ENCODE measurements at regions not wholly inside any gene's neighbourhood (a gene's known extent, or its start where the extent isn't known, plus 50 kb on each side); places are given as distances from the start of the nearest gene placed in this dataset.
"Not testable (repeated sequence)": the region's sequence is repeated elsewhere in the genome, so short reads cannot be mapped to it uniquely, and the experiment has no call there.

- H2BK5ac ChIP-seq (ENCODE audit: low read depth, low read length, poor library complexity, severe bottlenecking); H3K4me1 ChIP-seq (ENCODE audit: control insufficient read depth, insufficient read depth, low read length); H3K56ac ChIP-seq (ENCODE audit: extremely low read depth, insufficient read depth, low read length); H2BK20ac ChIP-seq (ENCODE audit: low read depth, low read length); H4K91ac ChIP-seq (ENCODE audit: insufficient read depth, low read depth, low read length); H2BK15ac ChIP-seq (ENCODE audit: low read depth, low read length); H3K9ac ChIP-seq (ENCODE audit: low read depth, low read length); H2BK120ac ChIP-seq (ENCODE audit: low read depth, low read length); dilution Hi-C loops (cut with HindIII; ENCODE audit: low sequenced_read_pairs, unreplicated experiment); BruUV-seq (replicated peaks); H3K4me3 ChIP-seq (ENCODE audit: insufficient read depth, low read depth, low read length); H3K23ac ChIP-seq (ENCODE audit: low read depth, low read length); H3K4me2 ChIP-seq (ENCODE audit: low read depth, low read length); H3K27me3 ChIP-seq (ENCODE audit: control insufficient read depth, insufficient read depth, low read length); H2AFZ ChIP-seq (replicated peaks; ENCODE audit: low read length, poor library complexity); H3K14ac ChIP-seq (replicated peaks; ENCODE audit: low read depth, low read length); H3K9me3 ChIP-seq (ENCODE audit: control insufficient read depth, insufficient read depth, low read length); H3K9me1 ChIP-seq (ENCODE audit: insufficient read depth, low read length); H3K79me1 ChIP-seq (ENCODE audit: low read depth in 1 of 2, low read length in 2 of 2); intact Hi-C loops (cut with micrococcal nuclease); ATAC-seq (ENCODE audit: low read depth); H3K27ac ChIP-seq (ENCODE audit: insufficient read depth, low read length); DNase-seq; H2AK9ac ChIP-seq (replicated peaks; ENCODE audit: low read depth, low read length, poor library complexity); H4K20me1 ChIP-seq (ENCODE audit: insufficient read depth, low read length); H3K4ac ChIP-seq (ENCODE audit: low read depth, low read length); H2AK5ac ChIP-seq (ENCODE audit: low read depth, low read length); CTCF ChIA-PET; H3K36me3 ChIP-seq (ENCODE audit: control insufficient read depth, insufficient read depth, low read length); in situ Hi-C loops (cut with MboI; ENCODE audit: low sequenced_read_pairs); H4K8ac ChIP-seq (ENCODE audit: low read depth in 2 of 2, low read length in 2 of 2); POLR2A ChIA-PET (ENCODE audit: unreplicated experiment); H4K5ac ChIP-seq (ENCODE audit: low read depth, low read length); H3K18ac ChIP-seq (ENCODE audit: low read depth, low read length): not testable (repeated sequence)
- 86% methylated on average over 1 of the region's 7 CpGs; no CpG with 5 or more reads in 1 of the 2 experiments for WGBS, 2 experiments (ENCODE audit: extremely low coverage in 2 of 2, insufficient read length in 1 of 2)
These were observed 102.0 kb upstream of the DUSP21 start for GRCh38 chrX:44741859-44742258.

DNA sequence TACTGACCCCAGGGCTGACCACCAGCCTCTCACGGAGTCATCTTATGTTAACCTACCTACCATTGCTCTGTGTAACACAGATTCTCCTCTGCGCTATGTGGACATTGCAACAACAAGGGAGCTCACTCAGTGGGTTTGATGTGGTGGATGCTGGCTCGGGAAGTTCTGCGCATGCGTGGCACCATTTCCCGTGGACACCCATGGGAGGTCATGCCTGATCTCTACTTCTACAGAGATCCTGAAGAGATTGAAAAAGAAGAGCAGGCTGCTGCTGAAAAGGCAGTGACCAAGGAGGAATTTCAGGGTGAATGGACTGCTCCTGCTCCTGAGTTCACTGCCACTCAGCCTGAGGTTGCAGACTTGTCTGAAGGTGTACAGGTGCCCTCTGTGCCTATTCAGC lies 102.4 kb upstream of the DUSP21 start:
- H3K36me3 ChIP-seq (ENCODE audit: control insufficient read depth, insufficient read depth, low read length); BruUV-seq (replicated peaks); H4K91ac ChIP-seq (ENCODE audit: insufficient read depth, low read depth, low read length); H3K27me3 ChIP-seq (ENCODE audit: control insufficient read depth, insufficient read depth, low read length); H3K18ac ChIP-seq (ENCODE audit: low read depth, low read length); ATAC-seq (ENCODE audit: low read depth); H3K9ac ChIP-seq (ENCODE audit: low read depth, low read length); intact Hi-C loops (cut with micrococcal nuclease); H4K8ac ChIP-seq (ENCODE audit: low read depth in 2 of 2, low read length in 2 of 2); H3K27ac ChIP-seq (ENCODE audit: insufficient read depth, low read length); H2BK5ac ChIP-seq (ENCODE audit: low read depth, low read length, poor library complexity, severe bottlenecking); POLR2A ChIA-PET (ENCODE audit: unreplicated experiment); H2BK120ac ChIP-seq (ENCODE audit: low read depth, low read length); H3K4me2 ChIP-seq (ENCODE audit: low read depth, low read length); H2AK5ac ChIP-seq (ENCODE audit: low read depth, low read length); dilution Hi-C loops (cut with HindIII; ENCODE audit: low sequenced_read_pairs, unreplicated experiment); H2BK15ac ChIP-seq (ENCODE audit: low read depth, low read length); in situ Hi-C loops (cut with MboI; ENCODE audit: low sequenced_read_pairs); H4K5ac ChIP-seq (ENCODE audit: low read depth, low read length); H3K4me3 ChIP-seq (ENCODE audit: insufficient read depth, low read depth, low read length); H2AK9ac ChIP-seq (replicated peaks; ENCODE audit: low read depth, low read length, poor library complexity); DNase-seq; H3K4me1 ChIP-seq (ENCODE audit: control insufficient read depth, insufficient read depth, low read length); H4K20me1 ChIP-seq (ENCODE audit: insufficient read depth, low read length); H3K9me3 ChIP-seq (ENCODE audit: control insufficient read depth, insufficient read depth, low read length); H3K4ac ChIP-seq (ENCODE audit: low read depth, low read length); CTCF ChIA-PET; H2AFZ ChIP-seq (replicated peaks; ENCODE audit: low read length, poor library complexity); H3K79me1 ChIP-seq (ENCODE audit: low read depth in 1 of 2, low read length in 2 of 2); H3K56ac ChIP-seq (ENCODE audit: extremely low read depth, insufficient read depth, low read length); H3K14ac ChIP-seq (replicated peaks; ENCODE audit: low read depth, low read length); H3K9me1 ChIP-seq (ENCODE audit: insufficient read depth, low read length); H2BK20ac ChIP-seq (ENCODE audit: low read depth, low read length); H3K23ac ChIP-seq (ENCODE audit: low read depth, low read length): not testable (repeated sequence)
- no CpG with 5 or more reads among the region's 6 CpGs for WGBS, 2 experiments (ENCODE audit: extremely low coverage in 2 of 2, insufficient read length in 1 of 2)

Data from IMR-90 (cell line).